C4-2B (cell line): ENCODE measurements at regions not wholly inside any gene's neighbourhood (a gene's known extent, or its start where the extent isn't known, plus 50 kb on each side); places are given as distances from the start of the nearest gene placed in this dataset.

Experiments used
- CTCF ChIP-seq: fragments of 450-650 bp; conservative IDR thresholded peaks from 2 replicates; pipeline ENCODE4 v1.5.1; 2017; ENCODE audit warnings: mild to moderate bottlenecking
- ZFX ChIP-seq: fragments of 450-650 bp; IDR thresholded peaks from 2 replicates; pipeline ENCODE4 v1.6.1; 2017

DNA sequence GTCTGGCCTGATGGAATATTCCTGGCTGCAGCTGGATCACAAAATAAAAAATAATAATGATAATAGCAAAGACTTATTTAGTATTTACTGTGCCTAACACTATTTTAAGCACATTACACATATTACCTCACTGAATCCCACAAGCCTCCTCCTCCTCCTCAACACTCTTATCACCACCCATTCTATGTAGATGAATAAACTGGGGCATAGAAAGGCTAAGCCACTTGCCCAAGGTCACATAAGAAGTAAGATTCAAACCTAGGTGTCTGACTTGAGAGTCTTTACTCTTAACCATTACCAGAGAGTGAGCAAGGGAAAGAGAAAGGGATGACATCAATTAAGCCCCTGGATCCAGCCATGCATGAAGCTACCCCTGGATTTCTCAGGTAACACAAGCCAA is 493.1 kb downstream of the SHQ1 start:
- no peak for TF ChIP-seq CTCF
- no peak for TF ChIP-seq ZFX
